Cardiac muscle cell (in vitro differentiated cells and primary cell): ENCODE measurements at regions not wholly inside any gene's neighbourhood (a gene's known extent, or its start where the extent isn't known, plus 50 kb on each side); places are given as distances from the start of the nearest gene placed in this dataset.

ENCODE experiments used
- DNase-seq, 2 donors: peaks; one replicate each; pipeline versions ENCODE4 v3.0.0 to v3.0.0-alpha.2; 2010 to 2017; ENCODE audit warnings: low read depth in 1 of 2, low spot score in 1 of 2
- H3K27ac ChIP-seq: fragments of 200-600 bp; sonication (generic); 2 replicates; pipeline ENCODE4 v1.5.1; 2016
- H3K27me3 ChIP-seq: fragments of 200-600 bp; sonication (generic); 2 replicates; pipeline ENCODE4 v1.6.0; 2016; ENCODE audit warnings: control low read depth
- H3K36me3 ChIP-seq: fragments of 200-600 bp; sonication (generic); 2 replicates; pipeline ENCODE4 v1.5.1; 2016; ENCODE audit warnings: control low read depth
- H3K4me1 ChIP-seq: fragments of 200-600 bp; sonication (generic); 2 replicates; pipeline ENCODE4 v1.8.1; 2017; ENCODE audit warnings: low read depth, mild to moderate bottlenecking, mixed run types
- H3K4me3 ChIP-seq: fragments of 200-600 bp; sonication (generic); 2 replicates; pipeline ENCODE4 v1.5.1; 2016; ENCODE audit warnings: mild to moderate bottlenecking
- H3K9me3 ChIP-seq: fragments of 200-600 bp; sonication (generic); 2 replicates; pipeline ENCODE4 v1.5.1; 2017; ENCODE audit warnings: low read depth, mild to moderate bottlenecking, control low read depth
- CTCF ChIP-seq: IDR thresholded peaks from 2 replicates; pipeline ENCODE4 v1.5.1; 2012; ENCODE audit warnings: low read depth, mild to moderate bottlenecking, low read length

- H3K4me1 ChIP-seq, result no peaks in the 10 kb centered on the region
- no peak overlapping the region for H3K27ac ChIP-seq
- H3K4me3 ChIP-seq, result no peak overlapping the region
- no peaks in the 10 kb centered on the region for H3K36me3 ChIP-seq
- TF ChIP-seq CTCF, result no peak
- no peak for DNase-seq
- H3K9me3 ChIP-seq, result no peaks in the 10 kb centered on the region
- H3K27me3 ChIP-seq, result no peaks in the 10 kb centered on the region
Observed at GRCh38 chr18:68509902-68510301, 205.0 kb downstream of the TMX3 start.

GRCh38 chr18:68507781-68508180 lies 207.1 kb downstream of the TMX3 start:
- no peak for TF ChIP-seq CTCF
- Histone ChIP-seq H3K4me1 (no peaks in the 10 kb centered on the region), H3K4me3 (no peak overlapping the region), H3K27ac (no peak overlapping the region), H3K36me3 (no peaks in the 10 kb centered on the region), H3K27me3 (no peaks in the 10 kb centered on the region), H3K9me3 (no peaks in the 10 kb centered on the region)
- peak in 1 of 2 donors; percentile 18 for DNase-seq

- Histone ChIP-seq H3K4me3 (no peak overlapping the region), H3K27ac (no peak overlapping the region), H3K9me3 (no peaks in the 10 kb centered on the region), H3K27me3 (no peaks in the 10 kb centered on the region), H3K36me3 (no peaks in the 10 kb centered on the region), H3K4me1 (no peaks in the 10 kb centered on the region)
- TF ChIP-seq CTCF, result no peak
- DNase-seq, result no peak
Observed at GRCh38 chr18:68505178-68505574, 209.7 kb downstream of the TMX3 start.

- no peaks in the 10 kb centered on the region for H3K4me1 ChIP-seq
- H3K4me3 ChIP-seq, result no peak overlapping the region
- no peaks in the 10 kb centered on the region for H3K36me3 ChIP-seq
- H3K27me3 ChIP-seq, result no peaks in the 10 kb centered on the region
- DNase-seq, result no peak
- H3K9me3 ChIP-seq, result no peaks in the 10 kb centered on the region
- TF ChIP-seq CTCF, result no peak
- no peak overlapping the region for H3K27ac ChIP-seq
Observed at GRCh38 chr18:68504441-68505177, 210.3 kb downstream of the TMX3 start.

GRCh38 chr18:68500556-68500955 lies 214.4 kb downstream of the TMX3 start:
- TF ChIP-seq CTCF, result no peak
- Histone ChIP-seq H3K27ac (no peak overlapping the region), H3K4me3 (no peak overlapping the region), H3K4me1 (peaks cover 16% of the 10 kb centered on the region), H3K27me3 (no peaks in the 10 kb centered on the region), H3K9me3 (no peaks in the 10 kb centered on the region), H3K36me3 (no peaks in the 10 kb centered on the region)
- no peak for DNase-seq
